Kidney epithelial cell (primary cell): ENCODE measurements at regions not wholly inside any gene's neighbourhood (a gene's known extent, or its start where the extent isn't known, plus 50 kb on each side); places are given as distances from the start of the nearest gene placed in this dataset.

Experiments used
- DNase-seq: peaks from one replicate; pipeline ENCODE4 v3.0.0-alpha.2; 2010; ENCODE audit warnings: low read depth
- H3K27me3 ChIP-seq: 2 replicates; pipeline ENCODE4 v1.6.0; 2011; ENCODE audit warnings: low read length; ENCODE audit not compliant: control insufficient read depth, insufficient read depth
- H3K36me3 ChIP-seq: 2 replicates; pipeline ENCODE4 v1.5.1; 2011; ENCODE audit warnings: low read length; ENCODE audit not compliant: control insufficient read depth, insufficient read depth
- H3K4me3 ChIP-seq: 2 replicates; pipeline ENCODE4 v1.5.1; 2011; ENCODE audit warnings: low read depth, mild to moderate bottlenecking, control low read depth, low read length
- CTCF ChIP-seq: IDR thresholded peaks from 2 replicates; pipeline ENCODE4 v1.5.1; 2011; ENCODE audit warnings: mild to moderate bottlenecking, moderate library complexity, low read length, control low read depth, inconsistent platforms; ENCODE audit not compliant: insufficient read depth, poor library complexity, severe bottlenecking

DNA sequence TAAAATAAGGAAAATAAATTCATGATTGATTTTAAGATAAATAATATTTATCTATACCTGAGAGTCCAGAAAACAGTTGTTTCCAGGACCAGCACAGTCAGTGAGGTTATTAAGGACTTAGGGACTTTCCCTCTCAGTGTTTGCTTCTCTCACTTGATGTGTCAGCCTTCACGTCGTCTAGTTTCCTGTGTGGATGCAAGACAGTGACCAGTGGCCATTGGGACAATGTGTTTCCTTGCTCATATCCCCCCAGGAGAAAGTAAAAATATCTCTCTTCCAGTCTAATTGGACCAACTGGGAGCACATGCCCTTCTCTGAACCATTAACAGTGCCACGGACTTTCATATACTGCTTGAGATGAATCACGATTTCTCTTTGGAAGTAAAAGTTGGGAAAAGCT lies 157.8 kb upstream of the CTNNB1 start:
- Histone ChIP-seq H3K27me3 (no peaks in the 10 kb centered on the region), H3K36me3 (no peaks in the 10 kb centered on the region), H3K4me3 (no peak overlapping the region)
- no peak for TF ChIP-seq CTCF
- no peak for DNase-seq

- no peak for DNase-seq
- Histone ChIP-seq H3K36me3 (no peaks in the 10 kb centered on the region), H3K4me3 (no peak overlapping the region), H3K27me3 (no peaks in the 10 kb centered on the region)
- no peak for TF ChIP-seq CTCF
Measured at GRCh38 chr3:41041899-41042298, 157.4 kb upstream of the CTNNB1 start.

DNA sequence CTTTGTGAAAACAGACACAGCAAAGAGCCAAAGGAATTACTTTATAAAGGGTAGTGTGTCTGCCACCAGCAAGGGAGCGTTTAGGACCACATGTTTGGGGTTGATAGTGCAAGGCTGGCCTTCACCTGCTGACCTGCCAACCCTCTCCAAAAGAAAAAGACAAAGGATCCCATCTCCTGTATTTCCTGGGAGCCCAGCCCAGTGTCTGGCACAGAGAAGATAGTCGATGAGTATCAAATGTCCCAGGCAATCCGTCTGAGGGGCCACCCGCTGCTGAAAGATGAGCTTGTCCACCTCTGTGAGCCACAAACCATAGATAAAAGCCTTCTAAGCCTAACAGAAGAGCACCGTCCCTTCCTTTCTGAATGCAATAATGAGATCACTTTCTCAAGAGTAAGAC lies 154.8 kb upstream of the CTNNB1 start:
- no peak for TF ChIP-seq CTCF
- no peak for DNase-seq
- Histone ChIP-seq H3K27me3 (no peaks in the 10 kb centered on the region), H3K36me3 (no peaks in the 10 kb centered on the region), H3K4me3 (no peak overlapping the region)

DNA sequence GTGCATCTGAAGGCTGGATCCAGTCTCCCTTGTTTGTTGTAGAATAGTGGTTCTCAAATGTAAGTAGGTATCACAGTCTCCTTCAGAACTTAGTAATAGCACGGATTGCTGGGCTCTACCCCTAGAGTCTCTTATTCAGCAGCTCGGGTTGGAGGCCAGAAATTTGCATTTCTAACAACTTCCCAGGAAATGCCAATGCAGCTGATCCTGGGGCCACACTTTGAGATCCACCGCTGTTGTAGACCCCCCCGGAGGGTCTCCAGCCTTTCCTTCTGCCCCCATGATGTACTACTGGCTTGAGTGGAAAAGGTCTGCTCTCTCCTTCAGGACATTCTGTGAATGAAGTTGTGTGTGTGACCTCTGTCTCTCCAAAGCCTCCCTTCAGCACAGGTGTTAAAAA lies 153.8 kb upstream of the CTNNB1 start:
- no peaks in the 10 kb centered on the region for H3K27me3 ChIP-seq
- H3K4me3 ChIP-seq = no peak overlapping the region
- H3K36me3 ChIP-seq = no peaks in the 10 kb centered on the region
- TF ChIP-seq CTCF = no peak
- DNase-seq = no peak

GRCh38 chr3:41050144-41050543 lies 149.2 kb upstream of the CTNNB1 start:
- Histone ChIP-seq H3K36me3 (no peaks in the 10 kb centered on the region), H3K27me3 (no peaks in the 10 kb centered on the region), H3K4me3 (no peak overlapping the region)
- TF ChIP-seq CTCF = no peak
- DNase-seq = no peak

DNA sequence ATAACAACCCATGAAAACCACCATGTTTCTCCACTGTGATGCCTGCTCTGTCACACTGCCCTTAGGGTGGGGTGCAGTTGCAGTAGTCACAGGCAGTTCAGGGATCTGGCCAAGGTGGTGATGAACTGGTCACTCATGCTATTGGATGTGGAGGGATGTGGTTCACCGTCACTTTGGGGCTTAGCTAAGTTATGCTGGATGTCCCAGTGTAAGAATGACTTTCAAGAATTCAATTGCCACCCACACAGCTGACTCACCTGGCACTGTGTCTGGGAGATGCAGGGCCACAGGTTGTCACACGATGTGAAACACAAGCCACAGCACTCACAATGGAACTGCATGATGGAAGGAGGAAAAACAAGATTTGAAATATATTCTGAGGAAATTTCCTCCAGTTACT lies 146.1 kb upstream of the CTNNB1 start:
- H3K4me3 ChIP-seq = no peak overlapping the region
- TF ChIP-seq CTCF = no peak
- DNase-seq = no peak
- no peaks in the 10 kb centered on the region for H3K27me3 ChIP-seq
- no peaks in the 10 kb centered on the region for H3K36me3 ChIP-seq
